AG20443 (cell line): ENCODE measurements at regions not wholly inside any gene's neighbourhood (a gene's known extent, or its start where the extent isn't known, plus 50 kb on each side); places are given as distances from the start of the nearest gene placed in this dataset.
A peak's percentile ranks its signal among the peaks of the same experiment; 100 is the strongest.
"Not testable (repeated sequence)": the region's sequence is repeated elsewhere in the genome, so short reads cannot be mapped to it uniquely, and the experiment has no call there.

Experiments
- DNase-seq: peaks from one replicate; pipeline ENCODE4 v3.0.0; 2012; ENCODE audit warnings: low spot score, mixed read lengths

GRCh38 chr13:22828081-22828480 lies 352.7 kb upstream of the SGCG start:
- no peak for DNase-seq

GRCh38 chr13:22836475-22836874 lies 344.3 kb upstream of the SGCG start:
- DNase-seq, result no peak

GRCh38 chr13:22837980-22838647 lies 342.7 kb upstream of the SGCG start:
- DNase-seq, result peak; percentile 25

GRCh38 chr13:22839603-22840530 lies 340.9 kb upstream of the SGCG start:
- DNase-seq, result no peak

GRCh38 chr13:22846551-22846950 lies 334.2 kb upstream of the SGCG start:
- no peak for DNase-seq

GRCh38 chr13:22848539-22849052 lies 332.2 kb upstream of the SGCG start:
- DNase-seq, result no peak

- no peak for DNase-seq
Measured at GRCh38 chr13:22855926-22856325, 324.9 kb upstream of the SGCG start.

- not testable (repeated sequence) for DNase-seq
Measured at GRCh38 chr13:22858980-22859379, 321.8 kb upstream of the SGCG start.

GRCh38 chr13:22859411-22859810 lies 321.4 kb upstream of the SGCG start:
- DNase-seq, result not testable (repeated sequence)

- DNase-seq, result no peak
Measured at GRCh38 chr13:22861958-22862466, 318.8 kb upstream of the SGCG start.

- no peak for DNase-seq
Measured at GRCh38 chr13:22862478-22862877, 318.3 kb upstream of the SGCG start.

- DNase-seq, result no peak
Measured at GRCh38 chr13:22866221-22866620, 314.6 kb upstream of the SGCG start.

GRCh38 chr13:22871231-22871630 lies 309.5 kb upstream of the SGCG start:
- no peak for DNase-seq

- DNase-seq, result no peak
Measured at GRCh38 chr13:22874839-22875238, 305.9 kb upstream of the SGCG start.

- no peak for DNase-seq
Measured at GRCh38 chr13:22877421-22877820, 303.4 kb upstream of the SGCG start.

- no peak for DNase-seq
Measured at GRCh38 chr13:22880741-22881720, 299.7 kb upstream of the SGCG start.

GRCh38 chr13:22881721-22882608 lies 298.8 kb upstream of the SGCG start:
- not testable (repeated sequence) for DNase-seq

- DNase-seq, result no peak
Measured at GRCh38 chr13:22883262-22883840, 297.4 kb upstream of the SGCG start.

GRCh38 chr13:22883956-22884355 lies 296.8 kb upstream of the SGCG start:
- DNase-seq, result no peak

- DNase-seq, result not testable (repeated sequence)
Measured at GRCh38 chr13:22886061-22886460, 294.7 kb upstream of the SGCG start.
